Ovary (tissue), 7 donors: ENCODE measurements at regions not wholly inside any gene's neighbourhood (a gene's known extent, or its start where the extent isn't known, plus 50 kb on each side); places are given as distances from the start of the nearest gene placed in this dataset.

Experiments
- DNase-seq, 5 donors: peaks; one replicate each; pipeline ENCODE4 v3.0.0-alpha.2; 2019 to 2020
- H3K27ac ChIP-seq, 2 donors: fragments of 200-600 bp; one replicate each; pipeline versions ENCODE4 v1.5.1 to v1.8.0; 2019 to 2022
- H3K27me3 ChIP-seq: fragments of 200-600 bp; one replicate; pipeline ENCODE4 v1.8.0; 2022
- H3K36me3 ChIP-seq: fragments of 200-600 bp; sonication (generic); one replicate; pipeline ENCODE4 v1.5.1; 2019
- H3K4me1 ChIP-seq: one replicate; pipeline ENCODE4 v1.8.1; 2013; ENCODE audit warnings: mild to moderate bottlenecking, moderate library complexity; ENCODE audit not compliant: insufficient read depth
- H3K4me3 ChIP-seq: fragments of 200-600 bp; sonication (generic); one replicate; pipeline ENCODE4 v1.5.1; 2017
- H3K9me3 ChIP-seq, 2 donors: fragments of 200-600 bp in 1 of 2; sonication (generic) in 1 of 2; one replicate each; pipeline versions ENCODE4 v1.5.1 to v1.8.1; 2013 to 2019; ENCODE audit warnings: mild to moderate bottlenecking in 1 of 2, moderate library complexity in 1 of 2
- CTCF ChIP-seq, 3 donors: fragments of 450-650 bp in 2 of 3; fragments of 200-600 bp in 1 of 3; IDR thresholded peaks; one replicate each; pipeline versions ENCODE4 v1.5.1 to v1.8.0; 2016 to 2022; ENCODE audit warnings: antibody characterized with exemption in 3 of 3, mild to moderate bottlenecking in 1 of 3
- EP300 ChIP-seq: sonication (generic); formaldehyde crosslinking; IDR thresholded peaks from one replicate; pipeline ENCODE4 v1.6.1; 2017; ENCODE audit warnings: antibody characterized with exemption
- POLR2A ChIP-seq: fragments of 450-650 bp; IDR thresholded peaks from one replicate; pipeline ENCODE4 v1.6.1; 2017; ENCODE audit warnings: antibody characterized with exemption, mild to moderate bottlenecking, moderate library complexity
- WGBS, 3 donors: extraction: QIAGEN DNeasy Blood & Tissue Kit in 1 of 3; methylation state at CpG; one replicate each; pipeline versions ENCODE4 v1.1.5 to v1.1.7; 2013 to 2017; 5-methylcytosine and 5-hydroxymethylcytosine counted together
- intact Hi-C, 4 donors: fragments of 100-400 bp; cut with DNase I; formaldehyde crosslinking; loops; one replicate each; pipeline versions ENCODE4 v1.11.0 to v1.15.1; 2022 to 2023
- donor health status: DM: no; HTN: no; CAD: no; lungs with moderate emphysema.
- donor health status: DM: no; HTN: no; CAD: no.
- donor health status: Bipolar disorder and iron deficiency.
- donor health status: DM: no; HTN: no; CAD: no.
- donor health status: DM: yes; HTN: yes; CAD: no.

- H3K4me1 ChIP-seq: no peaks in the 10 kb centered on the region
- TF ChIP-seq CTCF (IDR thresholded peaks at IDR 0.05) (no peak), POLR2A (no peak), EP300 (no peak)
- WGBS, 3 donors: 78 to 81% (median 78%) methylated on average over 3 of the region's 3 CpGs
- no peak overlapping the region for H3K27ac ChIP-seq
- no peak overlapping the region for H3K4me3 ChIP-seq
- H3K9me3 ChIP-seq: no peaks in the 10 kb centered on the region
- intact Hi-C loops: no loop called here
- no peak for DNase-seq
- no peaks in the 10 kb centered on the region for H3K27me3 ChIP-seq
- no peaks in the 10 kb centered on the region for H3K36me3 ChIP-seq
These were observed 84.2 kb downstream of the LBH start for GRCh38 chr2:30315391-30316063.

GRCh38 chr2:30316408-30316807, 85.1 kb downstream of the LBH start:
- Histone ChIP-seq H3K9me3 (no peaks in the 10 kb centered on the region), H3K27me3 (no peaks in the 10 kb centered on the region), H3K4me1 (no peaks in the 10 kb centered on the region), H3K27ac (no peak overlapping the region), H3K36me3 (no peaks in the 10 kb centered on the region), H3K4me3 (no peak overlapping the region)
- TF ChIP-seq POLR2A: no peak
- TF ChIP-seq EP300: no peak
- no peak for TF ChIP-seq CTCF (IDR thresholded peaks at IDR 0.05)
- no peak for DNase-seq
- intact Hi-C loops: no loop called here
- WGBS, 3 donors: 93 to 94% (median 93%) methylated on average over 2 of the region's 2 CpGs

GRCh38 chr2:30318987-30319782, 87.9 kb downstream of the LBH start:
- no peak for TF ChIP-seq EP300
- TF ChIP-seq POLR2A: no peak
- TF ChIP-seq CTCF (IDR thresholded peaks at IDR 0.05): no peak
- no peaks in the 10 kb centered on the region for H3K27me3 ChIP-seq
- no peaks in the 10 kb centered on the region for H3K36me3 ChIP-seq
- H3K9me3 ChIP-seq: no peaks in the 10 kb centered on the region
- WGBS, 3 donors: 67 to 76% (median 70%) methylated on average over 8 of the region's 8 CpGs
- no peak overlapping the region for H3K27ac ChIP-seq
- H3K4me3 ChIP-seq: no peak overlapping the region
- no peaks in the 10 kb centered on the region for H3K4me1 ChIP-seq
- no peak for DNase-seq
- intact Hi-C loops: no loop called here

DNA sequence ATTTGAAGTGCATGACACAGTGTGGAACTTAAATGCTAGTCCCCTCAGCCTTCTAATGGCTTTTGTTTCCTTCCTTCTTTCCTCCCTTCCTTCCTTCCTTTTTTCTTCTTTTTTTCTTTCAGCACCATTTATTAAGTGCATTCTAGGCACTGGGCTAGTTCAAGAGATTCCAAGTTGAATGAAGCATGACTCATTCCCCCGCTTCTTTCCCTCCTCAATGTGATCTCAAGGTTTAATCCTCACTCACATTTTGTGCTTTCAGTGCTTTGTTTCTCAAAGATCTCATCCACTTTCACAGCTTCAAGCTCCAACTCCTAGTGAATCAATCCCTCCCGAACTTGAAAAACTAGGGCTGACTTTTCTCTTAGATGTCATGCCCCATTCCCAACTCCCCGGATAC, 90.1 kb downstream of the LBH start:
- no peak for TF ChIP-seq EP300
- TF ChIP-seq POLR2A: no peak
- TF ChIP-seq CTCF (IDR thresholded peaks at IDR 0.05): no peak
- H3K27me3 ChIP-seq: no peaks in the 10 kb centered on the region
- H3K4me3 ChIP-seq: no peak overlapping the region
- WGBS, 3 donors: 39 to 67% (median 65%) methylated on average over 3 of the region's 3 CpGs
- H3K4me1 ChIP-seq: no peaks in the 10 kb centered on the region
- no peak overlapping the region for H3K27ac ChIP-seq
- intact Hi-C loops: no loop called here
- no peak for DNase-seq
- no peaks in the 10 kb centered on the region for H3K9me3 ChIP-seq
- H3K36me3 ChIP-seq: no peaks in the 10 kb centered on the region
